Activated CD8-positive, alpha-beta memory T cell treated with anti-CD3 and anti-CD28 coated beads, Interleukin-2, amount 50 U/mL, for 4 hours (primary cell): ENCODE measurements at regions not wholly inside any gene's neighbourhood (a gene's known extent, or its start where the extent isn't known, plus 50 kb on each side); places are given as distances from the start of the nearest gene placed in this dataset.

Experiments
- DNase-seq: peaks from one replicate; pipeline ENCODE4 v3.0.0-alpha.2; 2020

GRCh38 chr6:164133095-164133494 is 718.6 kb downstream of the QKI start:
- no peak for DNase-seq

GRCh38 chr6:164130585-164130984 is 716.1 kb downstream of the QKI start:
- DNase-seq = no peak

DNA sequence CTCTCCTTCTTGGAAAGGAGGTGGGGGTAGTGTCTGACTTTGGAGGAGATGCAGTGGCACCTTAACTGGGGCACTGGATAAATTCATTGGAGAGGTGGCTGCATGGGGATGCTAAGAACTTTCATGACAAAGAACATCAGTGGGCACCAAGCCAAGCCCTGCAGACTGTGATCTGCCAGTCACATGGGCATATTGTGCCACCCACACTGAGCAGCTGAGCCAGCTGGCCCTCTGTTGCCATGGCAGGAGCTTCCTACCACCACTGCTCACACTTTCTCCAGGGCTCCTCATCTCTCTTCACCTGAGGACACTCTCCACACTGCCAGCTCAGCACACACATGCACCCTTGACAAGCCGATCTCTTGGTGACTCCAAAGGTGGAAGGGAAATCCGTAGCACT is 715.6 kb downstream of the QKI start:
- DNase-seq = no peak

DNA sequence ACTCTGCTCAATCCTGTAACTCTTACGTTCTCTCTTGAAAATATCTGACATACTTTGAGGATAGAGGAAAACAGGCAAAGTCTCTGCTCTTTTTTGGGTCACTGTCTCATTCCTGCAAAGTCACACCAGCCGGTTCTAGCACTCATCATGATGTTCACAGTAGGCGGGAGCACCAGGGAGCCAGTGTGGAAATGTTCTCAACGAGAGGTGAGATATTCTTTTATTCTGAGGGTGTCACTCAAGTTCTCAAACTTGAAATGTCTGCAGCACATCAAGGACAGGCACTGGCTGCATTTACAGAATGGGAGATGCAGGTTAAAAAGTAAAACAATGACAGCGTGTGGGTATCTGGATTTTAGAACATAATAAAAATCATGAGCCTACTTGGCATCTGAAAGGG is 714.7 kb downstream of the QKI start:
- DNase-seq = no peak

GRCh38 chr6:164128101-164128500 is 713.6 kb downstream of the QKI start:
- no peak for DNase-seq

DNA sequence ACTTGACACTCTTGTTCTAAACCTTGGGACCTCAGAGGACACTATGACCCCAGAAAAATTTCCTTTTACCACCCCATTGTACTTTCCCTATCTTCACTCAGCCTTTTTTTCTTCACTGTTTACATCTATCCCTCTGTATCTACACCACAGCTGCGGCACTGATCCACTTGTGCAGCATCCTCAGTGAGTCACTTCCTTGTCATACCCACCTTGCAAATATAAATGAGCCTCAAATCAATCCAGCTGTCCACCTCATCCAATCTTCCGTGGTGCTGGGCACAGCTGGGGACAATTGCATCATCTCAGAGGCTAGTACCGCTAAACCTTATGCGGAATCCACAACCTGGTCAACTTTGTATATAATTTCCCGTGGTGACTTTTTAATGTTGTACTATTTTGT is 710.5 kb downstream of the QKI start:
- DNase-seq = no peak

DNA sequence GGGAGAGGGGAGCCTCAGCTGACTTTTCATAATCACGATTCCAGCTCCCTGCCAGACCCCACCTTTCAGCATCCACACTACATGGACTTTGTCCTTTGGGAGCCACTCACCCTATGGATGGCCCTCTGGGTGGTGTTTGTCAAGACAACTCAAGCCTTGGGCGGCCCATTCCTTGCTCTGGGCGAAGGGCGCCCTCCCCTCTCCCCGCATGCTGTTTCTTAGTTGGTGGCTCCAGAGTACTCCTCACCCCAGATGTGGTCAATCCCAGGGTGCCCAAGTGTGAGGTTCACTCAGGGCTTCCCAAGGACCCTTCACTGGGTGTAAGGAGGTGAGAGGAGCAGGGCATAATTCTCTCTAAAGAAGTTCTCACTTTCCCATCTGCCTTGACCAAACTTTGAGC is 710.0 kb downstream of the QKI start:
- no peak for DNase-seq

DNA sequence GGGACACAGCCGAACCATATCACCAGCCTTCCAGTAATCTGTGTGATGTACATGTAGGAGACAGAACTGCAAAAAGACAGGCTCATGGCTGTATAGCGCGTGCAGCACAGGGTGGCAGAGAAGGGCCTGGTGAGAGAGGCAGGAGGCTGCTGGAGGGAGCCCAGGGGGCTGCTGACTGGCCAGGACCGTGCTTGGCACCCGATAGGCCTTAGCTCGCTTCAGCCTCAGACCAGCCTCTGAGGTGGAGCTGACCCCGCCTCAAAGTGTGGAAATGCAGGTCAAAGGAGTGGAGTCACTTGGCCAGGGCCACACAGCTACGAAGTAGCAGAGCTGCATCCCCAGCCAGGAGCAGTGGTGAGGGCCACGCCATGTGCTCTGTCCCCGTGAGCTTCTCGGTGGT is 707.6 kb downstream of the QKI start:
- no peak for DNase-seq

DNA sequence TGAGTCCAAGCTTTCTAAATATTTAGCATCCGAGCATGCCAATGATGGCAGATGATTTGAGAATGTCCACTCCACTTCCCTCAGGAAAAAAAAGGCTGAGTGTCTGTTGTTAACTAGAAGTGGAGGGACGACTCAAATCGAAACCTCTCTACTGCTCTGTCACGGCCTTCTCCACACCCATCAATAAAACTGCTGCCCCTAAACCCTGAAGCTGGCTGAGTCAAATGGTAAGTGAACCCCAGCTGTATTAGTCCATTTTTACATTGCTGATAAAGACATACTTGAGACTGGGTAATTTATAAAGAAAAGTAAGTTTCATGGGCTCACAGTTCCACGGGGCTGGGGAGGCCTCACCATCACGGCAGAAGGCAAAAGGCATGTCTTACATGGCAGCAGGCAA is 707.0 kb downstream of the QKI start:
- DNase-seq = no peak

DNA sequence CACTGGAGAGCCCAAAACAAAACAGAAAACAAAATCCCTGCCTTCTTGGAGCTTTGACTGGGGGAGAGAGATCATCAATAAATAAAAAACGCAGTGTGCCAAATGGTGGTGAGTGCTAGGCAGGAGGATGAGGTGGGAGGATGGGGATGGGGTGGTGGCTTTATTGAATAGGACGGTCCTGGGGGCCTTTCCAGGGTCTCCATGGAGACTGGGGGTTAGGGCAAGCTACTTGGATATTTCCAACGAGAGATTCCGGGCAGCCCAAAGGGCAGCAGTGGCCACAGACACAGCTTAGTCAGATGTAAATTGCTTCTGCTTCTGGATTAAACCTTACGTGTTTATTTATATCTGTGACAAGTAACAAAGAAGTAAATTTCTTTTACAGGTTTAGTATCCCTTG is 700.1 kb downstream of the QKI start:
- no peak for DNase-seq

GRCh38 chr6:164114051-164114450 is 699.5 kb downstream of the QKI start:
- no peak for DNase-seq

DNA sequence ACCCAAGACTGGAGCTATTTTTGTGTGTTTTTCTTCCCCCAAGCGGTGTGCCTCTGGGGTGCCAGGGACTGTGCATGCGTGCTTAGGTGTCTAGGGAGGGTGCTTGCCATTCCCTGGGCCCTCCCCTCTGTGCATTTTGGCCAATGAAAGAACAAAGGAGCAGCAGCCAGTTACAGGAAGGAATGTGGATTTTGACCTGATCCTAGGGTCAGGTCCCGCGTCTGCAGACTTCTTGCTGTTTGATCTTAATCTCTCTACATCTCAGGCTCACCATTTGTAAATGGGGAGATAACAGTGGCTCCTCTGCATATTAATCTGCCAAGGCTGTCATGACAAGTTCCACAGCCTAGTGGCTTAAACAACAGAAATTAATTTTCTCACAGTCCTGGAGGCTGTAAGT is 699.1 kb downstream of the QKI start:
- DNase-seq = no peak

DNA sequence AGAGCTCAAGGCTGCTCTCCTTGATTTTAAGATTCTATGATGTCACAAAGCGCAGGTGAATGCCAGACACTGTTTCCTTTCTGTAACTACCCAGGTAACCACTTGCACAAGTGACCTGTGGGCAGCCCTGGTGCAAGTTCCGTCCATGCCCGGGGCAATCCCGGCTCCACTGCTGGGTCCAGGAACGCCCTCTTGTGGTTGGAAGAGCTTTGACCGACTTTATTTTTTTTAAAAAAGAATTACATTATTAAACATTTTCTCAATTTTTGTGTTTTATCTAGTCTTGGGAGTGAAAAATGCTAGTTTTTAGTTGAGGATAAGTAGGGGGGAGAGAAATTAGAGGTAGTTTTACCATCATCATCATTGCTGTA is 695.2 kb downstream of the QKI start:
- no peak for DNase-seq

- no peak for DNase-seq
Measured at GRCh38 chr6:164108869-164109769, 694.6 kb downstream of the QKI start.

GRCh38 chr6:164108092-164108491 is 693.6 kb downstream of the QKI start:
- DNase-seq = no peak

DNA sequence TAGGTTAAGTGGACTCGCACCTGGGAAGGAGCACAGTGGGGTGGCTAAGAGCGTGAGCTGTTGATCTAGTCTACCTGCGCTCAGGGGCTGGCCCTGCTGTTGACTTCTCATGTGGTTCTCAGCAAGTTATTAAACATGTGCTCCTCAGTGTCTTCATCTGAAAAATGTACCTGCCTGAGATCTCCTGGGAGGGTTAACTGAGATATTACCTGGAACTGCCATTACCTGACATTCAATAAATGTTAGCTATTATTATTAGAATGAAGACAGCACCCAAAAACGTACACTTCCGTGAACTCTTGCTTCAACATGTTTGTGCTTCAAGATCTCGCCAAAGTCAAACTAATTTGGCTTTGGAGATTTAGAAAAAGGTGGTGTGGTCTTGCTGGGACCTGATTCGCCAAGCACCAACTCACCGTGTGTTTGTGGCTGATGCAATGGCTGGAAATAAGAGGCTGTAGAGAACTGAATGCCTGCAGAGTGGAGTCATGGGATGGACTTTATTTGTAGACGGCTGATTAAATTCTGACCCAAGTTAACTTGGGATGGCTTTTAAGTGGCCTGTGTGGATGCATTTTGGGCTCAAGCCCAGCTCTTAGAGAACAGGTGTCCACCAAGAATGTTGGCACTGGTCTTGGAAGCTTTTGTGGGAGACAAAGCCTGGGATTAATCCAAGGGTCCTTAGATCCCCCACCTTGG is 692.9 kb downstream of the QKI start:
- no peak for DNase-seq

DNA sequence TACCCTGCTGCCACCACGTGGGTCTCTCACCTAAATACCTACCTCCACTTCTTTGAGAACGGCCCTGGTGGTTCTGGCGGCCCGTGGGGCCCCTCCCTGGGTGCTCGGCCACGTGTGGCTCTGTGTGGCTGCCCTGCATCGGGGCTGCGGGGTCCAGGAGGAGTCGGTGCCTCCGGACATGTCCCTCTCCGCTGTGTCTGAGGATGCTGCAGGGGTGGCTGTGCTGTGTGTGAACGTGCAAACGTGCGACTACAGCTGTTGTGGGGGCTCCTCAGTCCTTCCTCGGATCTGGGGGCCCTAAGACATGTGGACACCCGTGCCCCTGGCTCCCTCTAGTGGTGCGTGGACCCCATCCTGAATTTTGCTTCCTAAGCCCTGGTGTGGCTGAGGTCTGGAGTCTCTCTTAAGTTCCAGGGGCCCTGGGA is 691.8 kb downstream of the QKI start:
- no peak for DNase-seq

DNA sequence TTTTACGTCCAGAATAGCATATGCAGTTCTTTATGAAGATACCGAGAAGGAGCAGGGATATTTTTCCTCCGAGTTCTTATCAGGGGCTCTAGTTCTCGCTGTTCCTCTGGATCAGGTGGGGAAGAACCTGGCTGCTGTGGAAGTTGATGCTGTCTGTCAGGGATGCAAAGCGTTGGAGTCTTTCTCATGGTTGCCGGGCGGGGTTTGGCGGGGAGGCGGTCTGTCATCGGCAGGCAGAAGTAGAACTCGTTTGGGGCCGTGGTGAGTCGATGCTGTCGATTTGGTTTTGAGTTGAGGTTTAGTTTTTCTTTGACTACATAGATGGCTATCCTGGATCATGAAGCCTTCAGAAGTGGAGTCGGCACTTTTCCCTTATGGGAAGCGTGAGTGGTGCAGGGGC is 691.2 kb downstream of the QKI start:
- no peak for DNase-seq

GRCh38 chr6:164104432-164104831 is 689.9 kb downstream of the QKI start:
- DNase-seq = no peak

GRCh38 chr6:164102693-164103092 is 688.2 kb downstream of the QKI start:
- DNase-seq = no peak

DNA sequence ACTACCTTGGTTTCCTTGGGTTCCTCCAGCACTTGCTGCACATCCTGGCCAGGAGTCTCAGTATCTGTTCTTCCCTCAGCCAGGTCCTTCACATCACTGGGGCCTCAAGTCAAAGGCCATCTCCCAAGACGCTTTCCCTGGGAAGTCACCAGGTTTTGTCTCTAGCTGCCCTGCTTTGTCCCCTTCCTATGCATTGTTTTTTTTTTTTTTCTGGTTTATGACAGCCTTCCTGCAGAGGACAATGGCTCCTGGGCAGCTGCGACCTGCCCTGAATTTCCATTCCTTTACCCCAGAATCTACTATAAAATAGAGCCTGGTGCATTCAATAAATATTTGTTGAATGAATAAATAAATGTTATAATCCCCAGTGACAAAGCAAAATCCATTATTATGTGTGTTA is 687.3 kb downstream of the QKI start:
- no peak for DNase-seq

GRCh38 chr6:164099269-164099865 is 684.8 kb downstream of the QKI start:
- DNase-seq = no peak

GRCh38 chr6:164098857-164099267 is 684.3 kb downstream of the QKI start:
- DNase-seq = no peak
